Stimulated activated CD4-positive, alpha-beta T cell treated with anti-CD3 and anti-CD28 coated beads, Interleukin-15, amount 100 ng/mL, for 1 hour (primary cell): ENCODE measurements at regions not wholly inside any gene's neighbourhood (a gene's known extent, or its start where the extent isn't known, plus 50 kb on each side); places are given as distances from the start of the nearest gene placed in this dataset.
A peak's percentile ranks its signal among the peaks of the same experiment; 100 is the strongest.
"Not testable (repeated sequence)": the region's sequence is repeated elsewhere in the genome, so short reads cannot be mapped to it uniquely, and the experiment has no call there.

ENCODE experiments used
- DNase-seq, 2 donors: peaks; one replicate each; pipeline ENCODE4 v3.0.0-alpha.2; 2020; ENCODE audit warnings: low read depth in 1 of 2, low spot score in 1 of 2

DNA sequence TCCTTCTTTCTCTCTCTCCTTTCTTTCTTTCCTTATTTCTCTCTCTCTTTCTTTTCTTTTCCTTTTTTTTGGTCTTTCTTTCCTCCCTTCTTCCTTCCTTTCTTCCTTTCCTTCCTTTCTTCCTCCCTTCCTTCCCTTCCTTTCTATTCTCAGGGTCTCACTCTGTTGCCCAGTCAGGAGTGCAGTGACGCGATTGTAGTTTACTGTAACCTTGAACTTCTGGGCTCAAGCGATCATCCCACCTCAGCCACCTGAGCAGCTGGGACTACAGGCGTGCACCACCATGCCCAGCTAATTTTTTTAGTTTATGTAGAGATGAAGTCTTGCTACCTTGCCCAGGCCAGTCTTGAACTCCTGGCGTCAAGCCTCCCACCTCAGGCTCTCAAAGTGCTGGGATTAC lies 83.8 kb upstream of the PPM1B start:
- no peak for DNase-seq

DNA sequence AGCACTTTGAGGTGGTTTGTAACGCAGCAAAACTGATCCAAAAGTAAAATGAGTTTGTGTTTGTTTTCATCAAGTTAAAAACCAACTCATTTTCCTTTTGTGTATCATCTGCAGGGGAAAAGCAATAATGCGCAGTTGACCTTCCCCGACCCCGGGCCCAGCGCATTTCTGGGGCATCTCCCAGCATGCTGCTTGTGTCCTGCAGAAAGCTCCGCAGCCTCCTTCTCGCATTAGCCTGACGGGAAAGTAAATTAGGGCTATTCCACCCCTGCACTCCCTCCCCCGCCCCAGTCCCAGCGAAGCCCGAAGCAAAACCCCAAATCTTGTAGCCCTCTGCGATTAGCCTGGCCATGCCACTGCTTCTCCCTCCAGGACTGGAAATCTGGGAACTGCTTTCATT lies 82.0 kb upstream of the PPM1B start:
- DNase-seq: no peak

GRCh38 chr2:44087036-44087713 lies 81.5 kb upstream of the PPM1B start:
- DNase-seq: peak; percentile 64 to 73

DNA sequence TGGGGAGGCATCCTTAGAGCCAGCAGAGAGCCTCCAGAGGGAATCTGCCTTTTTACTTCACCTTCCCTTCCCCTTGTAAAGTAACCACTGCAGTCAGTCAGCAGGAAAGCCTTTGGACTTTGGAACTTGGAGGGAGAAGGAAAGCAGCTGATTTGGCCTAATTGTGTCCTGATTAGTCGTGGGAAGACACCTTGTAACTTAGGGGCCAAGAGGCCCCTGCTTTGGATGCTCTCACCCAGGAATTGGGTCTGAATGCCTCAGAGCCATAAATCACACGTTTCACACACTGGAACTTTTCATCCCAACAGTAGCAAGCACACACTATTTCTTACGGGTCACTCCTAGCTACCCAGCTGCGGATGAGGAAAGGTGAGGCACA lies 81.0 kb upstream of the PPM1B start:
- DNase-seq: no peak

- DNase-seq: not testable (repeated sequence)
These were observed 76.2 kb upstream of the PPM1B start for GRCh38 chr2:44092519-44092918.

DNA sequence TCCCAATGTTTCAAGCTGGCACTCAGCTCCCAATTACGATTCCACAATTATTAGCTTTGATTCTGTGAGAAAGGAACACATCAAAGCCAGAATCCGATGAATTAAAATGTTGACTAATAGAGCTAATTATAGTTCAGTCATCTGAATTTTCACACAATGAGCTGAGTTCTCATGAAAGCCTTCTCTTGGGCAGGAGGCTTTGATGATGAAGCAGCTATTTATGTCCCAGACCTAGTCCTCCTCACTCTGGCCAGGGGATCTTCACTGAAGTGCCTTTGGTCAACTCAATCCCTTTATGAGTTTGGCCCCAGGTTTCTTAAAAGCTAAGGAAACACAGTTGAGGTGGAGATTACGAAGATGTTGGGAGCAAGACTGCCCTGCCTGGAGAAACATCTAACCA lies 74.7 kb upstream of the PPM1B start:
- no peak for DNase-seq

GRCh38 chr2:44097322-44097907 lies 71.3 kb upstream of the PPM1B start:
- no peak for DNase-seq

- no peak for DNase-seq
These were observed 70.6 kb upstream of the PPM1B start for GRCh38 chr2:44098050-44098449.

GRCh38 chr2:44098891-44099290 lies 69.8 kb upstream of the PPM1B start:
- DNase-seq: no peak

DNA sequence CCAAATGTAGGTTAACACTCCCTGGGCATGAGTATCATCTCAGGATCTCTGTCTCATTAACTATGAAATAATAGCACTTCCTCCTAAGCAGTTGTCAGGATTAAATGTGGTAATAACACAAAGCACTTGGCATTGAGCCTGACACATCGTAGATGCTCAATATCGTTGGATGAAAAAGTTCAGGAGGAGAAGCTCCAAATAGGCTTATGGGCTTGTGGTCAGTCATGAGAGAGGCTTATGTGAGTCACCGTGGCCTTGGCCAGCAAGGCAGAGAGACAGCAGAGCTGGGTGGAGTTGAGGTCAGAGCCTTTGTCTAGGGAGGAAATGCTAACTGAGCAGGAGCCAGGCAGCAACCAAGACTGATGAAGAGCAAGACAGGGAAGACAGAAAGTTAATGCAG lies 68.3 kb upstream of the PPM1B start:
- no peak for DNase-seq

DNA sequence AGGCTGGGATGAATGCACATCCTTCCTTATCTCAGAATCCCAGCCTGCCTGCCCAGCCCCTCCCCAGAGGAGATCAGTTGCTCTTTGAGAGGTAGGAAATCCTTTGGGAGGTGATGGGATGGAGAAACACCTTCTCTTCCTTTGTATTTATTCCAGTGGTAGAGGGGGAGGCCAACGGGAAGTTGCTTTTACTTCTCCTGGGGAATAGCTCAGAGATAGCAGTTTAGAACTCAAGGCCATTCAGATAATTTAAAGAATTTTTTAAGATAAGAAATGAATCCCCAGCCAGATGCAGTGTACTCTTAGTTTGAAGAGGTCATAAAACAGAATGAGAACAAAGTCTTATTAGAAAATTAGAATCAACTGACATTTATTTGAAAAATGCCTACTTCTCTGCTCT lies 67.4 kb upstream of the PPM1B start:
- no peak for DNase-seq

GRCh38 chr2:44102790-44103562 lies 65.7 kb upstream of the PPM1B start:
- no peak for DNase-seq

- no peak for DNase-seq
These were observed 65.0 kb upstream of the PPM1B start for GRCh38 chr2:44103639-44104038.

- no peak for DNase-seq
These were observed 63.8 kb upstream of the PPM1B start for GRCh38 chr2:44104855-44105271.

DNA sequence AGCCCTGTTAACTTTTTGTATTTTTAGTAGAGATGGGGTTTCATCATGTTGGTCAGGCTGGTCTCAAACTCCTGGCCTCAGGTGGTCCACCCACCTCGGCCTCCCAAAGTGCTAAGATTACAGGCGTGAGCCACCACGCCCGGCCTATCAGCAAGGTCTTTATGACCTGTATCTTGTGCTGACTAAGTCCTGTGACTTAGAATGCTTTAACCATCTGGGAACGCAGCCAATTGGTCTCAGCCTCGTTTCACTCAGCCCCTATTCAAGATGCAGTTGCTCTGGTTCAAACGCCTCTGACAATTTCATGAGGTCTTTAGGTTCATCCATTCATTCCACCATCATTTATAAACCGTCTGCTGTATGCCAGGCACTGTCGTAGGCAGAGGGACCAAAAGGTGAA lies 62.2 kb upstream of the PPM1B start:
- not testable (repeated sequence) for DNase-seq

- no peak for DNase-seq
These were observed 61.5 kb upstream of the PPM1B start for GRCh38 chr2:44107086-44107740.

DNA sequence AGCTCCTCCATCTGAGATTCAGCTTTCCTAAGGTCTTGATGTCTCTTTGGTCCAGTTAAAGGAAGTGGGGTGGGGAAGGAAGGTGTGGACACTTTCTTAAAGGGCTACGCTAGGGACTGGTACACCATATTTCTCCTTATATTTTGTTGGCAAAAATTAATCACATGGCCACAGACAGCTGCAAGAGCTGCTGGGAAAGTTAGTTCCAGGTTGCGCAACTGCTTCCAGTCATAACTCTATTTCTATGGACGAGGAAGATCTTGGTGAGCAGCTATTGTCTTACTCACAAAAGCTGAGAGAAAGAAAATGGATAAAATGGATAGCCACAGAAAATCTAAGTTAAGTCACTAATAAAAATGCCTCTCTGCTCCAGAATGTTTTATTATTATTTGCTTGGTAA lies 60.7 kb upstream of the PPM1B start:
- no peak for DNase-seq

DNA sequence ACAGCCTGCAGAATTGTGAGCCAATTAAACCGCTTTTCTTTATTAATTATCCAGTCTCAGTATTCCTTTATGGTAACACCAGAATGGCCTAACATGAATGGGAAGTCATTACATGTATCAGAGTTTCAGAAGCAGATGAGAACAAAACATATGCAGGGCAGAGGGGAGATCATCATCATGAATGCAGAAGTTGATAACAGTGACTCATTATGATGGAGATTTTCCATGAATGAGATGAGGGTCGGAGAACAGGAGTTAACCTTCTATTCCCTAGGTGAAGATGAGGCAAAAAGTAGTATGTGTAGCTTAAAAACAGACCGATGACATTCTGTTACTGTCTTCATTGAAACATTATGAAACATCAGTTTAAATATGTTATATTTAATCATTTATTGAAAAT lies 59.5 kb upstream of the PPM1B start:
- DNase-seq: no peak

GRCh38 chr2:44110444-44110843 lies 58.2 kb upstream of the PPM1B start:
- no peak for DNase-seq

DNA sequence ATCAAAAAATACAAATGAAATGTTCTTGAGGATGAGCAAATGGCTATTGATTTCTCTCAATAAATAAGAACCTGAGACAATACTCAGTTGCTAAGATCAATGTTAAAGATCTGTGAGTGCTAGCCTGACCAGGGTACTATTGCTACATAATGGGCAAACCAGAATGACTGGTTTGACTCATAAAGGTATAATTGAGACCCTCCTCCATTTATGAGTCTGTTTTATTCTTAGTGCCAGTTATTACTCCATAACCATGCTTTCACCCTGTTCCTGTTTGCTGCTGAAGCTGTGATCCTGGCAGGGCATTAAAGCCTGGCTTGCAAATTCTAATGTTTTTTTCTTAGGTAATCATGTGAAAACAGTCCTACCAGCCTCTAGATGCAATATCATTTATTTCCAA lies 56.6 kb upstream of the PPM1B start:
- no peak for DNase-seq

DNA sequence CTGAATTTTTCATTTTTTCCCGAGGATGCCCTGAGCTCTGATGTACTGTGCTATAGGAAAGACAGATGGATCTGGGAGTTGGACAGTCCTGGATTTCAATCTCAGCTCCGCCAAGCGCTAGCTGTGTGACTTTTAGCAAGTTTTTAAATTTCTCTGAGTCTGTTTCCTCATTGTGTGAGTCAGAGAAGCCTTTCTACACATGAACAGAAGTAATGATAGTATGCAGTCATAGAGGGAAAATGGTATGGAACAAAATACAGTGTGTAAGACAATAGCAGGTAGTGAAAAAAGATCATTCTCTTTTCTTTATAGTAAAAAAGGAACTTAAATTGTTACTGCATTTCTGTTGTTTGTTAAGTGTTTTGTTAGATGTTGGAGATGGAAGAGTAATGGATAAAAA lies 52.4 kb upstream of the PPM1B start:
- DNase-seq: no peak

GRCh38 chr2:44118257-44118656 lies 50.4 kb upstream of the PPM1B start:
- no peak for DNase-seq
